IMR-90 (cell line): ENCODE measurements at regions not wholly inside any gene's neighbourhood (a gene's known extent, or its start where the extent isn't known, plus 50 kb on each side); places are given as distances from the start of the nearest gene placed in this dataset.

Source experiments
- ATAC-seq: fragments of 200-7000 bp; cut with Tn5 transposase; 2 replicates; pipeline ENCODE4 v1.9.1; 2020; ENCODE audit warnings: low read depth, mild to moderate bottlenecking, moderate library complexity
- BruUV-seq: library from RNA; stranded (reverse); fragments of 400-500 nt; replicated peaks from 2 replicates; lab custom pipeline; 2021; lab: Mats Ljungman, UMichigan
- CTCF ChIA-PET: fragments of 300-600 bp; formaldehyde crosslinking; extraction: SDS; loops from one replicate; lab custom pipeline; 2021; ENCODE audit warnings: antibody characterized with exemption; lab: Yijun Ruan, JAX
- POLR2A ChIA-PET: fragments of 300-600 bp; sonication (Branson Sonifier 250); formaldehyde crosslinking; loops from one replicate; lab custom pipeline; 2022; ENCODE audit warnings: antibody characterized with exemption; ENCODE audit not compliant: unreplicated experiment; lab: Charles Lee
- DNase-seq: peaks from one replicate; pipeline ENCODE4 v3.0.0; 2013
- H2AFZ ChIP-seq: replicated peaks from 2 replicates; pipeline ENCODE3; 2013; ENCODE audit warnings: low read length, mild to moderate bottlenecking; ENCODE audit not compliant: poor library complexity
- H2AK5ac ChIP-seq: 2 replicates; pipeline ENCODE4 v1.6.1; 2013; ENCODE audit warnings: low read depth, low read length, inconsistent platforms
- H2AK9ac ChIP-seq: replicated peaks from 2 replicates; pipeline ENCODE3; 2013; ENCODE audit warnings: mild to moderate bottlenecking, low read depth, low read length, moderate library complexity; ENCODE audit not compliant: poor library complexity
- H2BK120ac ChIP-seq: 2 replicates; pipeline ENCODE4 v1.6.1; 2013; ENCODE audit warnings: low read depth, low read length, inconsistent platforms
- H2BK15ac ChIP-seq: 3 replicates; pipeline ENCODE4 v1.6.1; 2013; ENCODE audit warnings: low read depth, low read length, inconsistent platforms
- H2BK20ac ChIP-seq: 2 replicates; pipeline ENCODE4 v1.6.1; 2013; ENCODE audit warnings: low read depth, mild to moderate bottlenecking, inconsistent platforms, low read length, moderate library complexity
- H2BK5ac ChIP-seq: 2 replicates; pipeline ENCODE4 v1.6.1; 2013; ENCODE audit warnings: mild to moderate bottlenecking, low read depth, low read length, inconsistent platforms; ENCODE audit not compliant: poor library complexity, severe bottlenecking
- H3K14ac ChIP-seq: replicated peaks from 2 replicates; pipeline ENCODE4 v1.6.1; 2013; ENCODE audit warnings: low read depth, low read length, inconsistent platforms
- H3K18ac ChIP-seq: 2 replicates; pipeline ENCODE4 v1.6.1; 2013; ENCODE audit warnings: low read depth, low read length, control low read depth
- H3K23ac ChIP-seq: 2 replicates; pipeline ENCODE4 v1.6.1; 2013; ENCODE audit warnings: low read depth, low read length, inconsistent platforms
- H3K27ac ChIP-seq: 2 replicates; pipeline ENCODE4 v1.5.1; 2013; ENCODE audit warnings: mild to moderate bottlenecking, control low read depth, low read length; ENCODE audit not compliant: insufficient read depth
- H3K27me3 ChIP-seq: 2 replicates; pipeline ENCODE4 v1.6.1; 2013; ENCODE audit warnings: low read length; ENCODE audit not compliant: control insufficient read depth, insufficient read depth
- H3K36me3 ChIP-seq: 2 replicates; pipeline ENCODE4 v1.6.1; 2013; ENCODE audit warnings: low read length, mixed read lengths; ENCODE audit not compliant: control insufficient read depth, insufficient read depth
- H3K4ac ChIP-seq: 2 replicates; pipeline ENCODE4 v1.6.1; 2013; ENCODE audit warnings: low read depth, low read length, inconsistent platforms
- H3K4me1 ChIP-seq: 2 replicates; pipeline ENCODE4 v1.6.1; 2013; ENCODE audit warnings: low read length, mixed read lengths; ENCODE audit not compliant: control insufficient read depth, insufficient read depth
- H3K4me2 ChIP-seq: 2 replicates; pipeline ENCODE4 v1.6.1; 2013; ENCODE audit warnings: low read depth, mild to moderate bottlenecking, control low read depth, low read length, moderate library complexity
- H3K4me3 ChIP-seq: 2 replicates; pipeline ENCODE4 v1.5.1; 2013; ENCODE audit warnings: low read depth, mild to moderate bottlenecking, control low read depth, low read length, moderate library complexity; ENCODE audit not compliant: insufficient read depth
- H3K56ac ChIP-seq: 2 replicates; pipeline ENCODE4 v1.6.1; 2013; ENCODE audit warnings: low read length, inconsistent platforms; ENCODE audit not compliant: insufficient read depth; ENCODE audit errors: extremely low read depth
- H3K79me1 ChIP-seq, 2 experiments: 2 replicates each; pipeline ENCODE4 v1.6.1; 2013; ENCODE audit warnings: low read length in 2 of 2, inconsistent platforms in 1 of 2, low read depth in 1 of 2
- H3K9ac ChIP-seq: 2 replicates; pipeline ENCODE4 v1.6.1; 2013; ENCODE audit warnings: low read depth, low read length, control low read depth
- H3K9me1 ChIP-seq: 2 replicates; pipeline ENCODE4 v1.6.1; 2013; ENCODE audit warnings: low read length, inconsistent platforms; ENCODE audit not compliant: insufficient read depth
- H3K9me3 ChIP-seq: 2 replicates; pipeline ENCODE4 v1.6.1; 2013; ENCODE audit warnings: low read length; ENCODE audit not compliant: control insufficient read depth, insufficient read depth
- H4K20me1 ChIP-seq: 2 replicates; pipeline ENCODE4 v1.6.1; 2013; ENCODE audit warnings: low read length, inconsistent platforms; ENCODE audit not compliant: insufficient read depth
- H4K5ac ChIP-seq: 2 replicates; pipeline ENCODE4 v1.6.1; 2013; ENCODE audit warnings: mild to moderate bottlenecking, low read depth, low read length, control low read depth
- H4K8ac ChIP-seq, 2 experiments: 2 replicates each; pipeline ENCODE4 v1.6.1; 2013; ENCODE audit warnings: low read depth in 2 of 2, low read length in 2 of 2, control low read depth in 1 of 2, inconsistent platforms in 1 of 2
- H4K91ac ChIP-seq: 2 replicates; pipeline ENCODE4 v1.6.1; 2013; ENCODE audit warnings: low read depth, low read length, inconsistent platforms; ENCODE audit not compliant: insufficient read depth
- CEBPB ChIP-seq: IDR thresholded peaks from 2 replicates; pipeline ENCODE4 v1.6.1; 2012; ENCODE audit warnings: low read depth, low read length, improper control_type of control experiment
- CTCF ChIP-seq: conservative IDR thresholded peaks from 2 replicates; pipeline ENCODE4 v1.5.1; 2012; ENCODE audit warnings: mild to moderate bottlenecking, low read depth, low read length, improper control_type of control experiment
- FOS ChIP-seq: fragments of 150-350 bp; IDR thresholded peaks from 2 replicates; pipeline ENCODE4 v1.6.1; 2016; ENCODE audit warnings: low read depth, low read length
- MAFK ChIP-seq: IDR thresholded peaks from 2 replicates; pipeline ENCODE4 v1.6.1; 2012; ENCODE audit warnings: low read depth, low read length, improper control_type of control experiment
- POLR2A ChIP-seq: IDR thresholded peaks from 2 replicates; pipeline ENCODE4 v1.6.1; 2012; ENCODE audit warnings: mild to moderate bottlenecking, low read depth, low read length
- RAD21 ChIP-seq: IDR thresholded peaks from 2 replicates; pipeline ENCODE4 v1.6.1; 2012; ENCODE audit warnings: low read length, improper control_type of control experiment
- RCOR1 ChIP-seq: IDR thresholded peaks from 2 replicates; pipeline ENCODE4 v1.6.1; 2012; ENCODE audit warnings: mild to moderate bottlenecking, low read length, improper control_type of control experiment; ENCODE audit not compliant: insufficient replicate concordance
- USF2 ChIP-seq: fragments of 150-350 bp; IDR thresholded peaks from 2 replicates; pipeline ENCODE4 v1.6.1; 2017; ENCODE audit warnings: mild to moderate bottlenecking, antibody characterized with exemption, low read length, low read depth
- whole genome bisulfite sequencing, 2 experiments: methylation state at CpG; one replicate each; pipeline versions ENCODE4 v1.1.5 to v1.1.7; 2013; ENCODE audit warnings: missing lambda C conversion rate in 2 of 2; ENCODE audit not compliant: insufficient read length in 1 of 2; ENCODE audit errors: extremely low coverage in 2 of 2; 5-methylcytosine and 5-hydroxymethylcytosine counted together
- dilution Hi-C: fragments of 300-500 bp; cut with HindIII; formaldehyde crosslinking; loops from one replicate; pipeline ENCODE4 v1.14.3; 2018; ENCODE audit warnings: low sequenced_read_pairs; ENCODE audit not compliant: unreplicated experiment
- in situ Hi-C: fragments of 300-500 bp; cut with MboI; formaldehyde crosslinking; loops from 3 replicates; pipeline ENCODE4 v1.14.3; 2019; ENCODE audit warnings: low sequenced_read_pairs, inconsistent platforms, mixed read lengths
- intact Hi-C: fragments of 100-400 bp; cut with micrococcal nuclease; formaldehyde crosslinking; loops from 2 replicates; pipeline ENCODE4 v1.10.0; 2022

- BruUV-seq = no TSS peak
- H3K18ac ChIP-seq = no peak overlapping the region
- H3K4me3 ChIP-seq = no peak overlapping the region
- H2AK9ac ChIP-seq = no peak overlapping the region
- H2BK20ac ChIP-seq = no peak overlapping the region
- no peak for DNase-seq
- H3K9ac ChIP-seq = no peak overlapping the region
- H4K8ac ChIP-seq = no peak overlapping the region
- no peak overlapping the region for H2AK5ac ChIP-seq
- no peak overlapping the region for H4K5ac ChIP-seq
- ATAC-seq = no peak
- no peak for TF ChIP-seq USF2
- TF ChIP-seq RCOR1 = no peak
- no peak for TF ChIP-seq CTCF
- TF ChIP-seq FOS = no peak
- TF ChIP-seq POLR2A = no peak
- TF ChIP-seq MAFK = no peak
- no peak for TF ChIP-seq RAD21
- TF ChIP-seq CEBPB = no peak
- no peak overlapping the region for H4K91ac ChIP-seq
- no peaks in the 10 kb centered on the region for H3K9me1 ChIP-seq
- no peak overlapping the region for H3K14ac ChIP-seq
- H3K4ac ChIP-seq = no peak overlapping the region
- H2AFZ ChIP-seq = no peak overlapping the region
- dilution Hi-C loops (no loop called here), in situ Hi-C loops (no loop called here), intact Hi-C loops (no loop called here)
- no peaks in the 10 kb centered on the region for H3K9me3 ChIP-seq
- ChIA-PET POLR2A (no interaction called here), CTCF (no interaction called here)
- no peaks in the 10 kb centered on the region for H4K20me1 ChIP-seq
- no peaks in the 10 kb centered on the region for H3K36me3 ChIP-seq
- H3K4me2 ChIP-seq = no peak overlapping the region
- WGBS, 2 experiments = no CpG with 5 or more reads among the region's 2 CpGs
- H3K4me1 ChIP-seq = no peaks in the 10 kb centered on the region
- H2BK120ac ChIP-seq = no peak overlapping the region
- H2BK15ac ChIP-seq = no peak overlapping the region
- H2BK5ac ChIP-seq = no peak overlapping the region
- H3K27ac ChIP-seq = no peak overlapping the region
- H3K56ac ChIP-seq = no peak overlapping the region
- no peaks in the 10 kb centered on the region for H3K27me3 ChIP-seq
- no peak overlapping the region for H3K23ac ChIP-seq
- H3K79me1 ChIP-seq = no peaks in the 10 kb centered on the region
These were observed 625.2 kb upstream of the GBE1 start for GRCh38 chr3:82386647-82387046.
